ENCODE measurements at regions not wholly inside any gene's neighbourhood (a gene's known extent, or its start where the extent isn't known, plus 50 kb on each side); places are given as distances from the start of the nearest gene placed in this dataset.

DNA sequence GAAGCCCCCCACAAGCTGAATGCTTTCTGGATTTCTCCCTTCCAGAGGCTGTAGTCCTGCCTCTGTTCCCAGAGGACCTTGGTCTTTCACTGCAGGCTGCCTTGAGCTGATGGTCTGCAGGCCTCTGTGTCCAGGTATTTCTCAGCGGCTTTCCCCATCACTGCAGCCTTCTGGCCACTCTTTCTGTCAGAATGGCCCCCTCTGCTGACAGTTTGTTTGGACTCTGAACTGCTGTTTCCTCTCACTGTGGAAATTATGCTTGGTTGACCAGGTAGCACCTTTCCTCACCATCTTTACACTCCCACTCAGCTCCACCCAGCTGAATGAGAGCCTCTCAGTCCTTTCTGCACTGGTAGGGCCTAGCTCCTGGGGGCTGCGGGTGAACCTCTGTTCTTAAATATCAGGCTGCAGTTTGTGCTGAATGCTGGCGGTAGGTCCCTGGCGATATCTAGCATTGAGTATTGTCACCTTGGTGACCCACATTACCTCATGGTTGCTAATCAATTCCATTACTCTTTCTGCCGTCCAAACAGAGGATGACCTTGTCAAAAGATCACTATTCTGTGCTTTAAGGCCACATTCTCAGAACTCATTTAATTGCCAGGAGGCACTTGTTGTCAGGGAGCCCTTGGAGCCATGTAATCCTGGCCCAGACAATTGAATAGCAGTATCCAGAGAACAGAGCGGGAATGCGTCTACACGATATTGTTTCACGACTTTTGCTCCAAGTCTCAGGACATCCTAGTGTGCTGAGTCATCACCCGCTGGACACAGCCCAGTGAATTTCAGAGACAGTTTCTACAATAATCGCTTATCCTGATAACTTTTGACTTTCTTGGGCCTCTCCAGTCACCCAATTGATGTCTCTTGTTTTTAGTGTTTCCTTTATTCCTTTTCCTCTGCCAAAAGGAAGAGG lies 230.2 kb downstream of the TENT4A start:
- TF ChIP-seq, protein P1, sequence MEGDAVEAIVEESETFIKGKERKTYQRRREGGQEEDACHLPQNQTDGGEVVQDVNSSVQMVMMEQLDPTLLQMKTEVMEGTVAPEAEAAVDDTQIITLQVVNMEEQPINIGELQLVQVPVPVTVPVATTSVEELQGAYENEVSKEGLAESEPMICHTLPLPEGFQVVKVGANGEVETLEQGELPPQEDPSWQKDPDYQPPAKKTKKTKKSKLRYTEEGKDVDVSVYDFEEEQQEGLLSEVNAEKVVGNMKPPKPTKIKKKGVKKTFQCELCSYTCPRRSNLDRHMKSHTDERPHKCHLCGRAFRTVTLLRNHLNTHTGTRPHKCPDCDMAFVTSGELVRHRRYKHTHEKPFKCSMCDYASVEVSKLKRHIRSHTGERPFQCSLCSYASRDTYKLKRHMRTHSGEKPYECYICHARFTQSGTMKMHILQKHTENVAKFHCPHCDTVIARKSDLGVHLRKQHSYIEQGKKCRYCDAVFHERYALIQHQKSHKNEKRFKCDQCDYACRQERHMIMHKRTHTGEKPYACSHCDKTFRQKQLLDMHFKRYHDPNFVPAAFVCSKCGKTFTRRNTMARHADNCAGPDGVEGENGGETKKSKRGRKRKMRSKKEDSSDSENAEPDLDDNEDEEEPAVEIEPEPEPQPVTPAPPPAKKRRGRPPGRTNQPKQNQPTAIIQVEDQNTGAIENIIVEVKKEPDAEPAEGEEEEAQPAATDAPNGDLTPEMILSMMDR (conservative IDR thresholded peaks at IDR 0.05; ENCODE audit: low read depth, low read length), result no peak
- TF ChIP-seq POLR2A (IDR thresholded peaks at IDR 0.05; ENCODE audit: low read depth, low read length) (no peak), CEBPB (IDR thresholded peaks at IDR 0.05; ENCODE audit: low read depth, low read length) (no peak), RCOR1 (IDR thresholded peaks at IDR 0.05; ENCODE audit: insufficient replicate concordance, low read length) (no peak)

Measured in IMR-90 (cell line).